Osteocyte (in vitro differentiated cells): ENCODE measurements at regions not wholly inside any gene's neighbourhood (a gene's known extent, or its start where the extent isn't known, plus 50 kb on each side); places are given as distances from the start of the nearest gene placed in this dataset.

Experiments used
- DNase-seq: peaks from one replicate; pipeline ENCODE4 v3.0.0; 2021; ENCODE audit warnings: mixed read lengths; ENCODE audit not compliant: unreplicated experiment; ENCODE audit errors: extremely low spot score
- H3K27ac Mint-ChIP-seq: one replicate; pipeline ENCODE4 v1.8.0; 2021; ENCODE audit warnings: mild to moderate bottlenecking, mixed read lengths; ENCODE audit not compliant: unreplicated experiment
- H3K27me3 Mint-ChIP-seq: one replicate; pipeline ENCODE4 v1.8.0; 2021; ENCODE audit warnings: mixed read lengths; ENCODE audit not compliant: unreplicated experiment
- H3K36me3 Mint-ChIP-seq: one replicate; pipeline ENCODE4 v1.8.0; 2021; ENCODE audit warnings: mixed read lengths; ENCODE audit not compliant: unreplicated experiment
- H3K4me1 Mint-ChIP-seq: one replicate; pipeline ENCODE4 v1.8.0; 2021; ENCODE audit warnings: mixed read lengths; ENCODE audit not compliant: unreplicated experiment
- H3K4me3 Mint-ChIP-seq: one replicate; pipeline ENCODE4 v1.8.0; 2021; ENCODE audit warnings: mild to moderate bottlenecking, moderate library complexity, mixed read lengths; ENCODE audit not compliant: unreplicated experiment
- H3K9me3 Mint-ChIP-seq: one replicate; pipeline ENCODE4 v1.8.0; 2021; ENCODE audit warnings: mixed read lengths; ENCODE audit not compliant: unreplicated experiment
- TF ChIP-seq, protein P1 (sequence below): fragments of 200-600 bp; sonication (generic); IDR thresholded peaks from 2 replicates; pipeline ENCODE4 v1.5.0; 2021; ENCODE audit warnings: antibody characterized with exemption, mild to moderate bottlenecking, moderate library complexity

DNA sequence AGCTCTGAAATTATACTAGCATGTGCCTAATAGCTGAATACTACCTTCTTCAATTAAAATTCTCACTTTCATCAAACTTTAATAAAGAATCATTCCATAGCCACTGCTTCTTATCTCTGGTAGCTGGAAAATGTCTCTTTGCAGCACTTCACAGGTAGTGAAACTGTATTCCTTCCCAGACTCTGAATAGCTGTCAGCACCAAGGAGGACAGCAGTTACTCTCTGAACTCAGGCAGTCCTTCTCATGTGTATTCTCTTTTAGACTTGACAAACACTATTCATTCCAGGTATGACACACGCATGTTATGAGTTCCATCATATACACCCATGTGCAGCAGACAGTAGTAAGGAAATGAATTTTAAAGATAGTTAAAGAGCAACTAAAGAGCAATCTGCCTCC is 627.1 kb downstream of the EFNA5 start:
- Mint-ChIP-seq H3K36me3 (no peaks in the 10 kb centered on the region), H3K27ac (no peak overlapping the region), H3K9me3 (no peaks in the 10 kb centered on the region), H3K27me3 (no peaks in the 10 kb centered on the region), H3K4me3 (no peak overlapping the region), H3K4me1 (no peaks in the 10 kb centered on the region)
- DNase-seq, result no peak
- TF ChIP-seq, protein P1, sequence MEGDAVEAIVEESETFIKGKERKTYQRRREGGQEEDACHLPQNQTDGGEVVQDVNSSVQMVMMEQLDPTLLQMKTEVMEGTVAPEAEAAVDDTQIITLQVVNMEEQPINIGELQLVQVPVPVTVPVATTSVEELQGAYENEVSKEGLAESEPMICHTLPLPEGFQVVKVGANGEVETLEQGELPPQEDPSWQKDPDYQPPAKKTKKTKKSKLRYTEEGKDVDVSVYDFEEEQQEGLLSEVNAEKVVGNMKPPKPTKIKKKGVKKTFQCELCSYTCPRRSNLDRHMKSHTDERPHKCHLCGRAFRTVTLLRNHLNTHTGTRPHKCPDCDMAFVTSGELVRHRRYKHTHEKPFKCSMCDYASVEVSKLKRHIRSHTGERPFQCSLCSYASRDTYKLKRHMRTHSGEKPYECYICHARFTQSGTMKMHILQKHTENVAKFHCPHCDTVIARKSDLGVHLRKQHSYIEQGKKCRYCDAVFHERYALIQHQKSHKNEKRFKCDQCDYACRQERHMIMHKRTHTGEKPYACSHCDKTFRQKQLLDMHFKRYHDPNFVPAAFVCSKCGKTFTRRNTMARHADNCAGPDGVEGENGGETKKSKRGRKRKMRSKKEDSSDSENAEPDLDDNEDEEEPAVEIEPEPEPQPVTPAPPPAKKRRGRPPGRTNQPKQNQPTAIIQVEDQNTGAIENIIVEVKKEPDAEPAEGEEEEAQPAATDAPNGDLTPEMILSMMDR, result no peak

DNA sequence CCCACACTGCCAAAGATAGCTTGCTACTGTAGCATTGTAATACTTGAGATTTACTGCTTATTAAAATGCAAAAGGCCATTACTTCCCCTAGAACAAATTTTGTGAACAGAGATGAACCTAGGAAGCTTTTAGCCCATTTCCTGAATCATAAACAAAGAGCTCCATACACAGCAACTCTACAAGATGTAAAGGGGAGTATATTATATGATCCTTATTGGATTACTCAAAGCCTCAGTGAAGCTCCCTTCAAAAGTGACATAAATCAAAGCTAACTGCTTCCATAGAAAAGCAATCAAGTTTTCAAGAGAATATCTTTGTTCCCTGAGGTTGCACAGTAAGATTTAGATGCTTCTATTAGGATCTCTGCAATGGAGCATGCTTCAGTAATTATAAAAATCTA is 629.8 kb downstream of the EFNA5 start:
- no peak for DNase-seq
- Mint-ChIP-seq H3K27ac (no peak overlapping the region), H3K4me3 (no peak overlapping the region), H3K4me1 (no peaks in the 10 kb centered on the region), H3K27me3 (no peaks in the 10 kb centered on the region), H3K36me3 (no peaks in the 10 kb centered on the region), H3K9me3 (peaks cover 8% of the 10 kb centered on the region)
- TF ChIP-seq, protein P1, result no peak

- Mint-ChIP-seq H3K4me3 (no peak overlapping the region), H3K9me3 (peaks cover 8% of the 10 kb centered on the region), H3K36me3 (no peaks in the 10 kb centered on the region), H3K27me3 (no peaks in the 10 kb centered on the region), H3K4me1 (peaks cover 3% of the 10 kb centered on the region), H3K27ac (no peak overlapping the region)
- no peak for DNase-seq
- TF ChIP-seq, protein P1, result no peak
Measured at GRCh38 chr5:107032629-107033028, 638.1 kb downstream of the EFNA5 start.

- Mint-ChIP-seq H3K36me3 (no peaks in the 10 kb centered on the region), H3K4me3 (no peak overlapping the region), H3K27me3 (no peaks in the 10 kb centered on the region), H3K9me3 (no peaks in the 10 kb centered on the region), H3K4me1 (peaks cover 5% of the 10 kb centered on the region), H3K27ac (no peak overlapping the region)
- no peak for DNase-seq
- TF ChIP-seq, protein P1, result no peak
Measured at GRCh38 chr5:107028938-107029337, 641.8 kb downstream of the EFNA5 start.

GRCh38 chr5:107025712-107026497 is 644.8 kb downstream of the EFNA5 start:
- no peak overlapping the region for H3K4me3 Mint-ChIP-seq
- peaks cover 4% of the 10 kb centered on the region for H3K4me1 Mint-ChIP-seq
- H3K27me3 Mint-ChIP-seq, result no peaks in the 10 kb centered on the region
- no peaks in the 10 kb centered on the region for H3K36me3 Mint-ChIP-seq
- no peaks in the 10 kb centered on the region for H3K9me3 Mint-ChIP-seq
- TF ChIP-seq, protein P1, result no peak
- H3K27ac Mint-ChIP-seq, result no peak overlapping the region
- no peak for DNase-seq
